ENCODE measurements at regions not wholly inside any gene's neighbourhood (a gene's known extent, or its start where the extent isn't known, plus 50 kb on each side); places are given as distances from the start of the nearest gene placed in this dataset.

- Histone ChIP-seq H3K9ac (ENCODE audit: insufficient read length, low read depth) (no peak overlapping the region), H3K4me1 (ENCODE audit: insufficient read depth, insufficient read length) (no peaks in the 10 kb centered on the region), H3K4me3 (ENCODE audit: insufficient read length, low read depth) (no peak overlapping the region), H3K27me3 (ENCODE audit: insufficient read depth, insufficient read length) (no peaks in the 10 kb centered on the region), H3K36me3 (ENCODE audit: insufficient read depth, insufficient read length, low read length) (no peaks in the 10 kb centered on the region), H3K9me3 (ENCODE audit: insufficient read depth, low read length) (no peaks in the 10 kb centered on the region)
- TF ChIP-seq SUZ12 (IDR thresholded peaks at IDR 0.05; ENCODE audit: extremely low read depth, insufficient read depth, insufficient read length) (no peak), ZNF274 (IDR thresholded peaks at IDR 0.05; ENCODE audit: low read depth, low read length) (no peak), YY1 (IDR thresholded peaks at IDR 0.05; ENCODE audit: insufficient read depth, insufficient read length) (no peak)
- no peak for DNase-seq (ENCODE audit: low read depth, low spot score)
These were observed 278.1 kb downstream of the ZEB2 start for GRCh38 chr2:144241801-144242200.

- H3K27me3 ChIP-seq (ENCODE audit: insufficient read depth, insufficient read length): no peaks in the 10 kb centered on the region
- H3K9ac ChIP-seq (ENCODE audit: insufficient read length, low read depth): no peak overlapping the region
- no peak for DNase-seq (ENCODE audit: low read depth, low spot score)
- H3K4me3 ChIP-seq (ENCODE audit: insufficient read length, low read depth): no peak overlapping the region
- no peaks in the 10 kb centered on the region for H3K36me3 ChIP-seq (ENCODE audit: insufficient read depth, insufficient read length, low read length)
- TF ChIP-seq ZNF274 (IDR thresholded peaks at IDR 0.05; ENCODE audit: low read depth, low read length) (no peak), SUZ12 (IDR thresholded peaks at IDR 0.05; ENCODE audit: extremely low read depth, insufficient read depth, insufficient read length) (no peak), YY1 (IDR thresholded peaks at IDR 0.05; ENCODE audit: insufficient read depth, insufficient read length) (no peak)
- H3K4me1 ChIP-seq (ENCODE audit: insufficient read depth, insufficient read length): no peaks in the 10 kb centered on the region
- H3K9me3 ChIP-seq (ENCODE audit: insufficient read depth, low read length): no peaks in the 10 kb centered on the region
These were observed 279.1 kb downstream of the ZEB2 start for GRCh38 chr2:144240656-144241339.

GRCh38 chr2:144239726-144240125, 280.2 kb downstream of the ZEB2 start:
- no peak overlapping the region for H3K9ac ChIP-seq (ENCODE audit: insufficient read length, low read depth)
- no peaks in the 10 kb centered on the region for H3K9me3 ChIP-seq (ENCODE audit: insufficient read depth, low read length)
- no peaks in the 10 kb centered on the region for H3K4me1 ChIP-seq (ENCODE audit: insufficient read depth, insufficient read length)
- H3K27me3 ChIP-seq (ENCODE audit: insufficient read depth, insufficient read length): no peaks in the 10 kb centered on the region
- H3K36me3 ChIP-seq (ENCODE audit: insufficient read depth, insufficient read length, low read length): no peaks in the 10 kb centered on the region
- no peak overlapping the region for H3K4me3 ChIP-seq (ENCODE audit: insufficient read length, low read depth)
- TF ChIP-seq YY1 (IDR thresholded peaks at IDR 0.05; ENCODE audit: insufficient read depth, insufficient read length) (no peak), ZNF274 (IDR thresholded peaks at IDR 0.05; ENCODE audit: low read depth, low read length) (no peak), SUZ12 (IDR thresholded peaks at IDR 0.05; ENCODE audit: extremely low read depth, insufficient read depth, insufficient read length) (no peak)
- no peak for DNase-seq (ENCODE audit: low read depth, low spot score)

- Histone ChIP-seq H3K4me1 (ENCODE audit: insufficient read depth, insufficient read length) (no peaks in the 10 kb centered on the region), H3K4me3 (ENCODE audit: insufficient read length, low read depth) (no peak overlapping the region), H3K9me3 (ENCODE audit: insufficient read depth, low read length) (no peaks in the 10 kb centered on the region), H3K27me3 (ENCODE audit: insufficient read depth, insufficient read length) (no peaks in the 10 kb centered on the region), H3K9ac (ENCODE audit: insufficient read length, low read depth) (no peak overlapping the region), H3K36me3 (ENCODE audit: insufficient read depth, insufficient read length, low read length) (no peaks in the 10 kb centered on the region)
- no peak for DNase-seq (ENCODE audit: low read depth, low spot score)
- no peak for TF ChIP-seq SUZ12 (IDR thresholded peaks at IDR 0.05; ENCODE audit: extremely low read depth, insufficient read depth, insufficient read length)
- no peak for TF ChIP-seq YY1 (IDR thresholded peaks at IDR 0.05; ENCODE audit: insufficient read depth, insufficient read length)
- TF ChIP-seq ZNF274 (IDR thresholded peaks at IDR 0.05; ENCODE audit: low read depth, low read length): no peak
These were observed 280.6 kb downstream of the ZEB2 start for GRCh38 chr2:144239306-144239705.

GRCh38 chr2:144237830-144238627, 281.9 kb downstream of the ZEB2 start:
- Histone ChIP-seq H3K36me3 (ENCODE audit: insufficient read depth, insufficient read length, low read length) (no peaks in the 10 kb centered on the region), H3K9me3 (ENCODE audit: insufficient read depth, low read length) (no peaks in the 10 kb centered on the region), H3K27me3 (ENCODE audit: insufficient read depth, insufficient read length) (no peaks in the 10 kb centered on the region), H3K9ac (ENCODE audit: insufficient read length, low read depth) (no peak overlapping the region), H3K4me3 (ENCODE audit: insufficient read length, low read depth) (no peak overlapping the region), H3K4me1 (ENCODE audit: insufficient read depth, insufficient read length) (no peaks in the 10 kb centered on the region)
- no peak for TF ChIP-seq SUZ12 (IDR thresholded peaks at IDR 0.05; ENCODE audit: extremely low read depth, insufficient read depth, insufficient read length)
- no peak for DNase-seq (ENCODE audit: low read depth, low spot score)

- Histone ChIP-seq H3K9me3 (ENCODE audit: insufficient read depth, low read length) (no peaks in the 10 kb centered on the region), H3K9ac (ENCODE audit: insufficient read length, low read depth) (no peak overlapping the region), H3K4me1 (ENCODE audit: insufficient read depth, insufficient read length) (no peaks in the 10 kb centered on the region), H3K4me3 (ENCODE audit: insufficient read length, low read depth) (no peak overlapping the region), H3K27me3 (ENCODE audit: insufficient read depth, insufficient read length) (no peaks in the 10 kb centered on the region), H3K36me3 (ENCODE audit: insufficient read depth, insufficient read length, low read length) (no peaks in the 10 kb centered on the region)
- no peak for DNase-seq (ENCODE audit: low read depth, low spot score)
- TF ChIP-seq YY1 (IDR thresholded peaks at IDR 0.05; ENCODE audit: insufficient read depth, insufficient read length): no peak
These were observed 282.8 kb downstream of the ZEB2 start for GRCh38 chr2:144237108-144237507.

- no peaks in the 10 kb centered on the region for H3K36me3 ChIP-seq (ENCODE audit: insufficient read depth, insufficient read length, low read length)
- H3K9me3 ChIP-seq (ENCODE audit: insufficient read depth, low read length): no peaks in the 10 kb centered on the region
- no peak overlapping the region for H3K9ac ChIP-seq (ENCODE audit: insufficient read length, low read depth)
- TF ChIP-seq SUZ12 (IDR thresholded peaks at IDR 0.05; ENCODE audit: extremely low read depth, insufficient read depth, insufficient read length) (no peak), YY1 (IDR thresholded peaks at IDR 0.05; ENCODE audit: insufficient read depth, insufficient read length) (no peak), ZNF274 (IDR thresholded peaks at IDR 0.05; ENCODE audit: low read depth, low read length) (no peak)
- DNase-seq (ENCODE audit: low read depth, low spot score): no peak
- no peaks in the 10 kb centered on the region for H3K27me3 ChIP-seq (ENCODE audit: insufficient read depth, insufficient read length)
- no peaks in the 10 kb centered on the region for H3K4me1 ChIP-seq (ENCODE audit: insufficient read depth, insufficient read length)
- H3K4me3 ChIP-seq (ENCODE audit: insufficient read length, low read depth): no peak overlapping the region
These were observed 284.9 kb downstream of the ZEB2 start for GRCh38 chr2:144235050-144235449.

Measured in NT2/D1 (cell line).